ENCODE measurements at regions not wholly inside any gene's neighbourhood (a gene's known extent, or its start where the extent isn't known, plus 50 kb on each side); places are given as distances from the start of the nearest gene placed in this dataset.

DNA sequence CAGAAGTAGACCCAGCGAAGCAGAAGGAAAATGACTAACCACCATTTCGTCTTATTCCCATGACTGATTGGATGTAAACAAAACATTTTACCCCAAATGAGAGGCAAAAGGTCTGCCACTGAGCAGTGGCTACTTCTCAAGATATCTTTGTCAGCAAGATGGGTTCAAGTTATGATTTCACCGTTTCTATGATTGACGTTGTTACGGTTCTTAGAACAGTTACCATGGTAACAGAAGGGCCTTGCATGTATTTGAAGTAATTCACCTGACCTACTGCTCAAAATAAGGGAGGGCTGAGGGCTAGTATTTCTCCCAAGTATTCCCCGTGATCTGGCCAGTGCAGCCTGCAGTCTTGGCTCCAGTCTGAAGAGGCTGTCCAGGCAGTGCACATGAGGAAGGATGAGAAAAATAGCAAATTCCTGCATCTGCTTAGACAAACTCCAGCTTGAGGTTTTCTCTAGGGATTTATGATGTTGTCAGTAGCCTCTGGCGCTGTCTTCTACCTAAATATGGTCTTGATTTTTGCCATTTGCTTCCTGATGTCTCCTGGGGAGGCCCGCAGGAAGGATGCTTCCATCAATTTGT lies 372.7 kb downstream of the TMEM38B start:
- no peaks in the 10 kb centered on the region for H3K4me1 ChIP-seq (ENCODE audit: insufficient read depth, poor library complexity, severe bottlenecking)
- TF ChIP-seq, protein P1, sequence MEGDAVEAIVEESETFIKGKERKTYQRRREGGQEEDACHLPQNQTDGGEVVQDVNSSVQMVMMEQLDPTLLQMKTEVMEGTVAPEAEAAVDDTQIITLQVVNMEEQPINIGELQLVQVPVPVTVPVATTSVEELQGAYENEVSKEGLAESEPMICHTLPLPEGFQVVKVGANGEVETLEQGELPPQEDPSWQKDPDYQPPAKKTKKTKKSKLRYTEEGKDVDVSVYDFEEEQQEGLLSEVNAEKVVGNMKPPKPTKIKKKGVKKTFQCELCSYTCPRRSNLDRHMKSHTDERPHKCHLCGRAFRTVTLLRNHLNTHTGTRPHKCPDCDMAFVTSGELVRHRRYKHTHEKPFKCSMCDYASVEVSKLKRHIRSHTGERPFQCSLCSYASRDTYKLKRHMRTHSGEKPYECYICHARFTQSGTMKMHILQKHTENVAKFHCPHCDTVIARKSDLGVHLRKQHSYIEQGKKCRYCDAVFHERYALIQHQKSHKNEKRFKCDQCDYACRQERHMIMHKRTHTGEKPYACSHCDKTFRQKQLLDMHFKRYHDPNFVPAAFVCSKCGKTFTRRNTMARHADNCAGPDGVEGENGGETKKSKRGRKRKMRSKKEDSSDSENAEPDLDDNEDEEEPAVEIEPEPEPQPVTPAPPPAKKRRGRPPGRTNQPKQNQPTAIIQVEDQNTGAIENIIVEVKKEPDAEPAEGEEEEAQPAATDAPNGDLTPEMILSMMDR (IDR thresholded peaks at IDR 0.05; ENCODE audit: poor library complexity, severe bottlenecking): no peak
- DNase-seq (ENCODE audit: low spot score): no peak
- no peak overlapping the region for H3K4me3 ChIP-seq (ENCODE audit: severe bottlenecking)
- no peaks in the 10 kb centered on the region for H3K9me3 ChIP-seq (ENCODE audit: severe bottlenecking)
- no peaks in the 10 kb centered on the region for H3K36me3 ChIP-seq (ENCODE audit: low read depth)
- H3K27me3 ChIP-seq (ENCODE audit: insufficient read depth, poor library complexity, severe bottlenecking): peaks cover 3% of the 10 kb centered on the region
- H3K27ac ChIP-seq (ENCODE audit: poor library complexity, severe bottlenecking): no peak overlapping the region
- ATAC-seq (ENCODE audit: low read depth): no peak

DNA sequence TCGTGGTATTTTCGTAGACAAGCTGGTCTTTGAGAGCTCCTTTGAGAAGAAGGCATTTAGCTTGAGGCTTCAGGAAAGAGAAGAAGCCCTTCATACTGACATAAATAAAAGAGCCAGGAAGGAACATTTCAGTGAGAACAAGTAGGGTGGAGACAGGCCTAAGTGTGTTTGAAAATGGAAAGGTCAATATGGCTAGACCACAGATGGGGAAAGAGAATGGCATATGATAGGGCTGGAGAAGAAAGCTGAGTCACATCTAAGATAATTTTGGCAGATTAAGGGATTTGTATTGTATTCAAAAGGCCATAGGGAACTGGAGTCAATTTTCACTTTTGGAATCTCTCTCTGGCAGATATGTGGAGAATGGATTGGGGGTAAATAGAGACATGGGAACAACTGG lies 374.9 kb downstream of the TMEM38B start:
- DNase-seq (ENCODE audit: low spot score): no peak
- Histone ChIP-seq H3K4me3 (ENCODE audit: severe bottlenecking) (no peak overlapping the region), H3K36me3 (ENCODE audit: low read depth) (no peaks in the 10 kb centered on the region), H3K4me1 (ENCODE audit: insufficient read depth, poor library complexity, severe bottlenecking) (no peaks in the 10 kb centered on the region), H3K27ac (ENCODE audit: poor library complexity, severe bottlenecking) (no peak overlapping the region), H3K9me3 (ENCODE audit: severe bottlenecking) (no peaks in the 10 kb centered on the region), H3K27me3 (ENCODE audit: insufficient read depth, poor library complexity, severe bottlenecking) (peaks cover 3% of the 10 kb centered on the region)
- TF ChIP-seq, protein P1 (IDR thresholded peaks at IDR 0.05; ENCODE audit: poor library complexity, severe bottlenecking): no peak
- no peak for ATAC-seq (ENCODE audit: low read depth)

DNA sequence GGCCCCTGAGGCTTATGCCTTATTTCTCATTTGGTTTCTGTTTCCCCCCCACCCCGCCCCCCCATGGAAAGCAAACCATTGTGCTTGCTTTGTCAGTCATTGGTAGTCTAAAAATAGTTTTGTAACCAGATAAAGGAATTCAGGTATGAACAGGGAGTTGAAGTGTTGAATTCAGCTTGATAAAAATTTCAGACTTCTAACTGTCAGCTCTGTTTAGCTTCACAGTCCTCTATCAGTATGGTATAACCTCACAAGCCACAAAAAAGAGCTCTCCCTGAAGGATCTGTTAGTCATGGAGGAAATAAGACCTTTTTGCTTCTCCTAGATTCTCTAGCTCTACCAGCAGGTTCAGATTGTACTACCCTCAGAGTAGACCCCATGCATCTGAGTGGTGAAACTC lies 378.1 kb downstream of the TMEM38B start:
- Histone ChIP-seq H3K36me3 (ENCODE audit: low read depth) (no peaks in the 10 kb centered on the region), H3K4me1 (ENCODE audit: insufficient read depth, poor library complexity, severe bottlenecking) (peaks cover 7% of the 10 kb centered on the region), H3K4me3 (ENCODE audit: severe bottlenecking) (no peak overlapping the region), H3K9me3 (ENCODE audit: severe bottlenecking) (no peaks in the 10 kb centered on the region), H3K27ac (ENCODE audit: poor library complexity, severe bottlenecking) (no peak overlapping the region), H3K27me3 (ENCODE audit: insufficient read depth, poor library complexity, severe bottlenecking) (no peaks in the 10 kb centered on the region)
- ATAC-seq (ENCODE audit: low read depth): no peak
- TF ChIP-seq, protein P1 (IDR thresholded peaks at IDR 0.05; ENCODE audit: poor library complexity, severe bottlenecking): no peak
- DNase-seq (ENCODE audit: low spot score): no peak

DNA sequence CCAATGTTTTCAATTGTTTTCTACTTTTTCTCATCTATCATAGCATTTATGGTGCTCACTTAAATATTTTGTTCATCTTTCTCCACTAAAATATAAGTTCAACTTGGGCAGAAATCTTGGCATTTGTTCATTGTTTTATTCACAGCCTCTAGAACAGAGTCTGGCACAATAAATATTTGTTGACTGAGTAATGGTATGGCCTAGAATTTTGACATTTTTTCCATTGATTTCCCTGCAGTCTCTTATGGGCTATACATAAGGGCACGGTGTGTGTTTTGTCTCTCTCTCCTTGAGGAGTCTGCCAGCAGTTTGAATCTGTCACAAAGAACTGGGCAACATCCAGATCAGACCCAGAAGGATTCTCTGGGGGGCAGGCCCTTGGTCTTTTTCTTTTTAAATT lies 379.7 kb downstream of the TMEM38B start:
- no peak overlapping the region for H3K27ac ChIP-seq (ENCODE audit: poor library complexity, severe bottlenecking)
- DNase-seq (ENCODE audit: low spot score): no peak
- H3K4me3 ChIP-seq (ENCODE audit: severe bottlenecking): no peak overlapping the region
- no peak for ATAC-seq (ENCODE audit: low read depth)
- TF ChIP-seq, protein P1 (IDR thresholded peaks at IDR 0.05; ENCODE audit: poor library complexity, severe bottlenecking): no peak
- no peaks in the 10 kb centered on the region for H3K36me3 ChIP-seq (ENCODE audit: low read depth)
- no peaks in the 10 kb centered on the region for H3K27me3 ChIP-seq (ENCODE audit: insufficient read depth, poor library complexity, severe bottlenecking)
- H3K4me1 ChIP-seq (ENCODE audit: insufficient read depth, poor library complexity, severe bottlenecking): peaks cover 7% of the 10 kb centered on the region
- H3K9me3 ChIP-seq (ENCODE audit: severe bottlenecking): no peaks in the 10 kb centered on the region

DNA sequence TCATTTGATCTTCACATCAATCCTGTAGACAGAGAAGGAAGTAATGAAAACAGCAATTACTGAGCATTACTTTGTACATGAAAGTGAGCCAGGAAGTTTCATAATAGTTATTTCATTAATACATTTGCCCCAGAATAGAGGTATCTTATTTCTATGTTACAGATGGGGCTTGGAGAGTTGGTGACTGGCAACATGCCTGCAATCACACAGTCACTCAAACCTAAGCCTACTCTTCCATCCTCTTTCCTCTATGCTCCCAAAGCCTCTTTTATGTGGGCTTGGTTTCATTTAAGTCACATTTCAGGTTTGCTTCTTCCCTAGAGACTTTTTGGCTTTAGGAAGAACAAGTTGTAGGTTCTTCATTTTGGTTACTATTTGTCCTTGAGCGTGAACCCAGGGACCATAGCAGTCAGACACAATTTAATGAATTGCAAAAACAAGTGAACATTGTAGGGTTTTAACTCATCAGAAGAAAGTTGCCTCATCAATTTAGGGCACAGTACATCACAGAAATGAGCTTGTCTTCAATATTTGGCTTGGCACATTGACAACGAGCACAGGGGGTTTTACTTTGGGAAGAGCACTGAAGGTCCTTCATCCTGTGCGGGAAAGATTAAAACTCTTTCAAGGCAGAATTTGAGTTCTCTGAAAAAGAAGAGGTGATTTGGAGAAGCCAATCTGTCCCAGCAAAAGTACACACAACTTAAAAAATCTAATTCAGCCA lies 381.1 kb downstream of the TMEM38B start:
- no peaks in the 10 kb centered on the region for H3K27me3 ChIP-seq (ENCODE audit: insufficient read depth, poor library complexity, severe bottlenecking)
- no peaks in the 10 kb centered on the region for H3K9me3 ChIP-seq (ENCODE audit: severe bottlenecking)
- H3K4me1 ChIP-seq (ENCODE audit: insufficient read depth, poor library complexity, severe bottlenecking): peaks cover 7% of the 10 kb centered on the region
- H3K4me3 ChIP-seq (ENCODE audit: severe bottlenecking): no peak overlapping the region
- DNase-seq (ENCODE audit: low spot score) (no peak), ATAC-seq (ENCODE audit: low read depth) (no peak)
- TF ChIP-seq, protein P1 (IDR thresholded peaks at IDR 0.05; ENCODE audit: poor library complexity, severe bottlenecking): no peak
- no peaks in the 10 kb centered on the region for H3K36me3 ChIP-seq (ENCODE audit: low read depth)
- H3K27ac ChIP-seq (ENCODE audit: poor library complexity, severe bottlenecking): peak overlapping the region; percentile 38

Measured in RWPE2 (cell line).